HL-60/S4 (cell line): ENCODE measurements at regions not wholly inside any gene's neighbourhood (a gene's known extent, or its start where the extent isn't known, plus 50 kb on each side); places are given as distances from the start of the nearest gene placed in this dataset.

Experiments used
- in situ Hi-C: fragments of 300-500 bp; cut with MboI; formaldehyde crosslinking; loops from 2 replicates; pipeline ENCODE4 v1.14.3; 2022; ENCODE audit warnings: low sequenced_read_pairs

GRCh38 chr18:39753178-39753577 lies 2187.6 kb upstream of the CELF4 start:
- in situ Hi-C loops: no loop called here

DNA sequence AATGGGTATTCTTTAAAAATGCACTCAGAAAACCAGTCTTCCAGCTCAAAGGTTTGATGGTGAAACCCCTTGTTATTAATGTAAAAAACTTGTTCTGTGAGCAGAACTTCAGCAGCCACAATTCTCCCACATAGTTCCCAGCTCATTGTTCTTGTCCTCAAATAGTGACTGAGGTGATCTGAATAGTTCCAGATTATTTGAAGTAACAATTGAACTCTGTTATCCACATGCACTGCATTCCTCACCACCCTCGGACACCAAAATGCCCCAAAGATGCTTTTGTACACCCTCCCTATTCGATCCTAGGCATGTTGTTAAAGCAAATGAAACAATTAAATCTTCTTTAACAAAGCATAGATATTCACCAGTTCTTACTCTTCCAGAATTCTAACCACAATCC lies 2186.8 kb upstream of the CELF4 start:
- in situ Hi-C loops: no loop called here

- in situ Hi-C loops: no loop called here
Measured at GRCh38 chr18:39751921-39752320, 2186.3 kb upstream of the CELF4 start.

DNA sequence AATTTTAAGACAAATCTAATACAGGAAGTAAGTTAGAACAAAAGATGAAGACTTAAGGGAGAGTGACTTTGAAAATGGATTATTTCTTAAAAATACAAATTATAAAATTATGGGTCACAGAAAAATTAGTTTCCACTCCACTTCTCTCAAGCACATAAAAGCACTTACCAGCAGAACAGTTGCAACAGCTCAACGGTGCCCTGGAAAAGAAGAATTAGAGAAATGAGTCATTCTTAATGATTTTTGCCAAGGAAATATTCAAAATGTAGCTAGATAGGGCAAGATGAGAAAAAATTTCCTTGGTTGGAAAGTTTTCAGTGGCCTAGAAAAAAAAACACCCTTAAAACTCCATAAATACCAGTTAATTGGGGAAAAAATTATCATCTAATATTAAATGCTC lies 2185.6 kb upstream of the CELF4 start:
- in situ Hi-C loops: no loop called here

DNA sequence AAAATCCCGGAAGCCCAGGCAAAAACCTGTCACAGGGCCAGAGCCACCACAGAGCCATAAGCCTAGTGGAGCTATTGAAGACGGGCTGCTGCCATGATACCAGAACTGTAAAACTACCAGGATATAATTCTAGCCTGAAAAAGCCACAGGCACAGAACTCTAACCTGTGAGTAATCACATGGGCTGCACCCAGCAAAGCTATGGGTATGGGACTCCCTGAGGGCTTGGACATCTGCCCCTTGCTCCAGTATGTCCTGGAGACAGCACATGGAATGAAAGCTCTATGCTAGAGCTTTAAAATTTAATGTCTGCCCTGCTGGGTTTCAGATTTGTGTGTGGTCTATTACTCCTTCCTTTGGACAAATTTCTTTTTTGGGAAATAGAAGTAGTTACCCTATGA lies 2183.6 kb upstream of the CELF4 start:
- in situ Hi-C loops: no loop called here

DNA sequence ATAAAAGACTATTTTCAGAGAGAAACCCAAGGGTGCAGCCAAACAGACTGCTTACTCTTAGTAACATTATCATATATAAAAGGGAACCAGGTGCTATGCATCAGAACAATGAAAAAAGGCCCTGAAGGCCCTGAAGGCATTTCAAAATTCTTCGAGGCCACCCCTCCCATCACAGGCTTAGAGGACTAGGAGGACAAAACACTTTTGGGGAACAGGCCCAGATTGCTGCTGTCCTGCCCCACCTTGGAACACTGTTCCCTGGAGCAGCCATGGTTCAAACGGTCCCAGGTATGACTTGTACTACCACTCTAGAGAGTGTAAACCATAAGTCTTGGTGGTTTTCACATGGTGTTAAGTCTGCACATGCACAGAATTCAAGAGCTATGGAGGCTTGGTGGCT lies 2183.1 kb upstream of the CELF4 start:
- in situ Hi-C loops: no loop called here

GRCh38 chr18:39746201-39746600 lies 2180.6 kb upstream of the CELF4 start:
- in situ Hi-C loops: no loop called here

DNA sequence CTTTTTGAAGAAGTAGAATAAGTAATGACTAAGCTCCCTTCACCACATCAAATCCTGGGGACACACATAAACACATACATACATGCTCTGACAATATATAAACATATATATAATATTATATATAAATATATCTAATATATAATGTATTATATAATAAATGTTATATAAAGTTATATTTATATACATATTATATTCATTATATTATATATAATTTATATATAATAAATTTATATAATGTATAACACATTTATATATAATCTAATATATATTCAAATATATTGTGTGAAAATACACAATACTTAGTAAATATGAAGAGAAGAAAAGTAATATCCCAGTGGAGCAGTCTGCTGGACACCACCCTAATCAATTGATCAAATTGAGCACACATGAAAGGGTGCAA lies 2177.9 kb upstream of the CELF4 start:
- in situ Hi-C loops: no loop called here

DNA sequence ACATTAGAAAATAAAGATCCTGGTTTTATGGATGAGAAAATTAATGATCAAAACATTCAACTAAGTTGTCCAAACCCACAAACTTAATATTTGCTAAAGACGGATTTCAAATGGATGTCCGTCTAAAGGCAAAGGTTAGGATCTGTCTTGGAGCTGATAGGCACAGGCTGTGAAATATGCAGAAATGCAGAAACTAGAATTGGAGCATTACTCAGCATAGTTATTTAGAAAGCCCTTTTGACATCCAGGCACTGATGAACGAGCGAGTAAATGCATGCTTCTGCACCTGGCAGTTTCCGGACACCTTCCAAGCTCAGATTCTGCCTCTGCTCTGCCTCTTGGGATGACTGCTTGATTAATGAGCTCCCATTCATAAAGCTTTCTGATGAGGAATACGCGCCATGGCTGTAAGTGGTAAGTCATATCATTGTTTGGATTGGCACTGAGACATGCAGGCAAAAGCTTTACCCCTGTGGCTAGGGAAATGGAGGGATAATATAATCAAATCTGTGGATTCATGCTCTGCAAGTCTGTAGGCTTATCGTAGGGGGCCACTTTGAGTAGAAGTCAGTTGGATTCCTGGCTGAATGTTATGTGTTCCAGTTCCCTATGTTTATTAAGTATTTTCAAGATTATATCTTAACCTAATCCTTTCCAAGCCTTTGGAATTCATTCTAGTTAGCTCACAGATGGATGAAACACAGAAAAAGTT lies 2176.3 kb upstream of the CELF4 start:
- in situ Hi-C loops: no loop called here

- in situ Hi-C loops: no loop called here
Measured at GRCh38 chr18:39737869-39738268, 2172.3 kb upstream of the CELF4 start.

DNA sequence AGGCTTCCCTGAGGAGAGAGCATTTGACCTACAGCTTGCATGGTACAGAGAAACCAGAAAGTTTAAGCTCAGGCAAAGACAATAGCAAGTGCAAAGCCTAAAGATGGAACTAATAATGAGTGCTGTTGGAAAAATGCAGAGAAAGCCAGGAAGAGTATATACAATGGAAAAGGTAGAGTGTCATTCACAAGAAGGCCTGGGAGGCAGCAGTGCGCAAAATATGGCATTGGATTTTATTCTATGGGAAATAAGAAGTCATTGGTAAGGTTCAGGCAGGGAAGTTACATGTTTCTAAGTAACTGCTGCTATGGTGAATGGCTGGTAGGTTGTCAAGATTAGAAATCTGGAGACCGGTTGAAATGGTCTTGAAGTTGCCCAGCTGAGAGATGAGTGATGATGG lies 2167.3 kb upstream of the CELF4 start:
- in situ Hi-C loops: no loop called here

DNA sequence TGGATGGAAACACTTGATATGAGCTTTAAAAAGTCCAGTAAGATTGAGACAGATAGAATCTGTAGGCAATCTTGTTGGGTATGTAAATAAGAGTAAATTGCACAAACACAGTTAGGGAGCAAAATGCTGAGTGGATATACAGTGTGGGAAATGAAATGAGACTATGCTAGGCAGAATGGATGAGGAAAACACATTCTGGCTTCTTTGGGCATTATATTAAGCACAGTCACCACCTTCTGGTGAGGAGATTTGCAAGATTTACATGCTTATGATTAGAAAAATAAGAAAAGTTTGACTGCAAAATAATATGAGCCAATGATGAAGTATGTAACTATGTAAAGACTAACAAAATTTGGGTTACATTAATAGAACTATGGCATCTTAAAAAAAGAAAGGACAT lies 2165.0 kb upstream of the CELF4 start:
- in situ Hi-C loops: no loop called here

GRCh38 chr18:39724652-39725051 lies 2159.1 kb upstream of the CELF4 start:
- in situ Hi-C loops: no loop called here

- in situ Hi-C loops: no loop called here
Measured at GRCh38 chr18:39721712-39722111, 2156.1 kb upstream of the CELF4 start.

DNA sequence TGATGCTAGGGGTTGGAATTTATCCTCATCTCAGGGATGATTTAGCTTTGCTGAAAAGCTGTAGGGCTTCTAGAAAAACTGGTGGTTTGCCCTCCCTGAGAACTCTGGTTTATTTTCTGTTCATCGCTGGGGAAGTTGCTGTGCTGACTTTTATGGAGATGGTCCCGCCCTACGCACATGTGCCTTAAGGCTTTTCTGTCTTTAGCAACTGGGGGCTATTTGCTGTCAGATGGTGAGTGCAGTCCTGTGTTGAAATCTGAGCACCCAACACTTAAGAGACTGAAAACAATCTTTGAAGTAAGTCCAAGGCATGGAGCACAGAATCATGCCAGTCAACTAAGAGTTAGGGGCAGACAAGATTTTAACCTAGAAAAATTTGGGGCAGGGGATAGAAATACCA lies 2148.4 kb upstream of the CELF4 start:
- in situ Hi-C loops: no loop called here

DNA sequence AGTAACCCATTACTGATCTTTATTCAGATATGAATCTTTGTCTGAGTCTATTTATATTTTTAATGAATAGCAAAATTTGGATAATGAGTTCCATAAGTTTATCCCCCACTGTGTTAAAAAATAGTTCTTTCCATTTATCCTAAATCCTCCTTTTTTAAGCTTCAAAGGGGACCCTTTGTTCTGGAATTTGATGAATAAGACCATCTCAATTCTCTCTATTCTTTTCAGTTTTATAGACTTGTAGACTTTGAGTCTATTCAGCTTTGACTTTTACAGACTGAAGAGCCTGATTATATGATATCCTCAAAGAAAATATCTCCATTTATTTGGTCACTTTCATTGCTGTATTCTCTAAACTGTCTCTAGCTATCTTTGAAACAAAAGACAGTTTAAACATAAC lies 2146.1 kb upstream of the CELF4 start:
- in situ Hi-C loops: no loop called here

- in situ Hi-C loops: no loop called here
Measured at GRCh38 chr18:39705362-39705761, 2139.8 kb upstream of the CELF4 start.

GRCh38 chr18:39702888-39703287 lies 2137.3 kb upstream of the CELF4 start:
- in situ Hi-C loops: no loop called here

GRCh38 chr18:39701839-39702238 lies 2136.2 kb upstream of the CELF4 start:
- in situ Hi-C loops: no loop called here

DNA sequence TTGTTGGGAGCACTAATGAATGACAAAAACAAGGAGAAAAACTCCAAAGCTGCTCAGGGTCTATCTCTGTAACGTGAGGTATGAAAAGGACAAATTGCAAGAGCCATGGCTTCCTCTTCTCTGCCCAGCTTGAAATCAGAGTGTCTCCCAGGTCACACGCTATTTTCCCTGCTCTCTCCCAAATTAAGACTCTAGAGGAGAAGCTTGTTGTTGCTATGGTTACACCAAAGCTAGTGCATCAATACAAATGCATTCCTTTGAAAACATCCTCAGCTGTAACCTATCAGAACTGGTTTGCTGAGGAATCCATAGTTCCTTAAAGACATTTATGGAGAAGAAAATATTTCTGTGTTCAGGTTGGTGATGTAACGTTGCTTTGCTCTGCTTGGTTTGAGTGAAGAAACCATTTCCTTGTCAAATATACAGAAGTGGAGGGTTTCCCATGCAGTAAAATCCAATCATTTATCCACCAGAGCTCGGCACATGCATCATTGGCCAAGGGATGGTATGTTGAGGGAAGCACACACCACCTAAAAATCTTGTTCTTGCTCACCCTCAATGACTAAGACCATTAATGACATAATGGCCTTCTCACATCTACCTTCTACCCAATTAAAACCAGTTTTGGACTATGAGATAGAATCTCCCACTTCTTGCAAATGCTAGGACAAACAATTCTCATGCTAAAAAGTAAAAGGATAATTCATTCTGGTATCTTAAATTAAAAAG lies 2135.6 kb upstream of the CELF4 start:
- in situ Hi-C loops: no loop called here

- in situ Hi-C loops: no loop called here
Measured at GRCh38 chr18:39699340-39699964, 2133.9 kb upstream of the CELF4 start.

- in situ Hi-C loops: no loop called here
Measured at GRCh38 chr18:39698436-39698835, 2132.8 kb upstream of the CELF4 start.
